HUDEP-2 (cell line): ENCODE measurements at regions not wholly inside any gene's neighbourhood (a gene's known extent, or its start where the extent isn't known, plus 50 kb on each side); places are given as distances from the start of the nearest gene placed in this dataset.

Source experiments
- DNase-seq, 76 experiments: peaks; one replicate each; lab custom pipeline; 2025; ENCODE audit not compliant: unreplicated experiment in 76 of 76; lab: John Stamatoyannopoulos, UW

- DNase-seq: no peak
Observed at GRCh38 chr17:62121025-62121730, 56.1 kb upstream of the MED13 start.

GRCh38 chr17:62119373-62119772 lies 54.3 kb upstream of the MED13 start:
- no peak for DNase-seq
